GM19455 (cell line): ENCODE measurements at regions not wholly inside any gene's neighbourhood (a gene's known extent, or its start where the extent isn't known, plus 50 kb on each side); places are given as distances from the start of the nearest gene placed in this dataset.
"Not testable (repeated sequence)": the region's sequence is repeated elsewhere in the genome, so short reads cannot be mapped to it uniquely, and the experiment has no call there.

Experiments
- ATAC-seq: cut with Tn5 transposase; IDR thresholded peaks from one replicate; pipeline ENCODE4 v1.9.1; 2021; ENCODE audit not compliant: unreplicated experiment

DNA sequence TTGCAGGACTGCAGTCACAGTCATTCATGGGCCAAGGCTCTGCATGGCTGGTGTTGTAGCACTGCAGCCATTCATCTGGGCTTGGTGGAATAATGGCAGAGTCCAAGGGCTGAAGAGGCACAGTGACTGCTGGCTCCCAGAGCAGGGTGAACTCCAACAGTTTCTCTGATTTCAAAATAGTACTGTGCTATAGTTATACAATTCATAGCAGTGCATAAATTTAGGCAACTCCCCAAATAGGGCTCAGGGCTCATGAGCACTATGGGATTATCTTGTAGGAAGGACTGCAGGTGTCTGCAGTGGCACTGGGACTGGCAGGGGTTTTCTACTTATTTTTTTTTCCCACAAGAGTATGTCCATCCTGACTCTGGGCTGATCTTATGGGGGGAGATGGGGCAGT lies 642.5 kb upstream of the SGCD start:
- ATAC-seq = no peak

GRCh38 chr5:155686131-155686530 lies 640.8 kb upstream of the SGCD start:
- no peak for ATAC-seq

DNA sequence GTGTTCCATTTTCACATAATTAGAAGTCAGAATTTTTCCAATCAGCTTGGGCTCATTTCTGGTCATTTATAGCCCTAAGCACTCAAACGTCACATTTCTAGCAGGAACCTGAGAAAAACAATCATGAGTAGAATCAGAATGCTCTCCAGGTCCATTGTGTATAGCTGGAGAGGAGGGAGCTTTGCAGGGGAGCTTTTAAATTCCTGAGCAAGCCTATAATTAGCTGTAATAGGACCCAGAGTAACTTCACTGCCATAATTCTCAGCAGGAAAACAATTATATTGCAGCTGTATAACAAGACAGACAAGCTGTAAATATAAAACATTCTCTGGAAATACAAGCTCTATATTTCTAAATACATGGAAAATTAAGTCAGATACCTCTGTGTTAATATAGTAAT lies 637.6 kb upstream of the SGCD start:
- ATAC-seq = no peak

DNA sequence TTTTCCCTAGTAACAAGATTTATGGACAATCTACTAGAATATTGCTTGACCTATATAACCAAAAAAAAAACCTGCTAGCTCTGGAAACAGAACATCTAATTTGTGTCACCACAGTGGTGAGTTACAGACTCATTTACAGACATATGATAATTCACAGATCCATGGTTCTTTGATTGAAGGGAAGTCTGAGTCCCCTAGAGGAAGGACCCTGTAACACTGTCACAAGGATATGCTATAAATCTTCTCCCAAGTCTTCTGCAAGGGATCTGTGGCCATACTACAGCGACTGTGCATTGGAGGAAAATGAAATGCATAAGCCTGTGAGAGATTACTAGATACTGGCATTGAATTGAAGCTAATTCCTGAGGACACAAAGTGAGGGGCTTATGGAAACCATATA lies 630.6 kb upstream of the SGCD start:
- no peak for ATAC-seq

DNA sequence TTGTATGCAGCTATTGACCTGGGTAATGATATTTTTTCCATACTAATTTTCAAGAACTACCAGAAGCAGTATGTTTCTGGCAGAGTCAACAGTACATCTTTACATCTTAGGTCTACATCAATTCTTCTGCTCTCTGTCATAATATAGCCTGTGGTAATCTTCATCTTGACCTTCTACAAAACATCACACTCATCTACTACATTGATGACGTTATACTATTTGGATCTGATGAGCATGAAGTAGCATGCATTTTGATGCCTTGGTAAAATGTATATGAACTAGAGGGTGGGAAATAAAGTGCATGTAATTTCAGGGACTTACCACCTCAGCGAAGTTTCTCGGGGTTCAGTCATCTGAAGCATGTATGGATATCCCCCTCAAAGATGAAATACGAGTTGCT lies 629.7 kb upstream of the SGCD start:
- ATAC-seq = no peak

DNA sequence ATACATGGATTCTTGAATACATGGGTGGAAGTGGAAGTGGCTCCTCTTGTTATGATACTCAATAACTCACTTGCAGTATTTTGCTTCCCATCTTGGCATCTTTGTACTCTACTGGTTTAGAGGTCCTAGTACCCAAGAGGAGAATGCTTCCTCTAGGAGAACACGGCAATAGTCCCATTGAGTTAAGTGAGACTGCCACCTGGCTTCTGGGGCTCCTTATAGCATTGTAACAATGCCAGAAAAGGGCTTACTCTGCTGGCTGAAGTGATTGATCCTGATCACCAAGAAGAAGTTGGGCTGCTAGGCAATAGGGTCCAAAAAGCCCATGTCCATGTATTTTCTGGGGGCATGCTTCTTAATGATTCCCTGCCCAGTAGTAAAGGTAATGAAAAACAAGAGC lies 627.6 kb upstream of the SGCD start:
- ATAC-seq = no peak

DNA sequence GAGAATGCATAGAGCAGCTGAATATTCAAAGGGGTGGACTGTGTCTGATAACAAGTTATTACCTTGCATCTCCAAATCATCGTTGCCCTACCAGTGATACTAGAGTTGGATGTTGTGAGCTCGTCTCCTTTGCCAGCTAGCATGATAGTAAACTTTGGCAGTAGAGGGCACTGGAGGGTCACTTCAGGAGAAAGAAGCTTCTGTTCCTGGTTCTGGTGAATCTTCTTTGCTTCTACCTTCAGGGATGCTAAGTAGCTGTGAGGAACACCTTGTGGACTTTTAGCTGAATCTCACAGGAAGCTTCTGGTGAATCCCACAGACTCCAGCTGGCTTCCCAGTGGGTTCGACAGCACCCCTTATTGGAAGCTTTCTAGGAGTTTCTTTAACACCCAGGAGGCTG lies 626.6 kb upstream of the SGCD start:
- no peak for ATAC-seq

DNA sequence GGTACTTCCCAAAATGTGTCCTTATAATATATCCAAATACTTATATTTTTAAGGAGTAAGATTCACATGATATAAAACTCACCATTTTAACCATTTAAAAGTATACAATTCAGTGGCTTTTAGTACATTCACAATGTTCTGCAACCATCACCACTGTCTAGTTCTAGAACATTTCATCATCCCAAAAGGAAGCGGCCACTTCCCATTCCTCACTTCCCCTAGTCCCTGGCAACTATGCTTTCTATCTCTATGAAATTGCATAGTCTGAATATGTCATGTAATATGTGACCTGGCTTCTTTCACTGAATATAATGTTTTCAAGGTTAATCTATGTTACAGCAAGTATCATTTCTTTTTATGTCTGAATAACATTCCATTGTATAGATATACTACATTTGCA lies 615.1 kb upstream of the SGCD start:
- no peak for ATAC-seq

- ATAC-seq = not testable (repeated sequence)
These were observed 612.5 kb upstream of the SGCD start for GRCh38 chr5:155714435-155714834.

DNA sequence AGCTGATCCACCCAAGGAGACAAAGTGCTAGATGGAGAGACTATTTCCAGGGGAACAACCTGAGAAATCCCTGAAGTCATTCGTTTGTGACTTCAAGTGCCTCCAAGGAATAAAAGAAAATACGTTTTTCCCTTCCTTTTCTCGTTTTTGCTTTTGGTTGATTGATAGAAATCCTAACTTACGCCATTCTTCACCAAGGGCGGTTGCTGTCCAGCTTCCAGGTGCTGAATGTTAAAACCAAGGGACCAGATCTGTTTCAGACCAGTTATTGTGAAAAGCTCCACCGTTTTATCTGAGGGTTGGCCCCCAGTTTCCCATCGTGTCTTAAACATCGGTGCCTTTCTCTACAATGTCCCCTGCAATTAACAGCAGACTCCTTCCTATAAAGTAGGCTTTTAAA lies 600.7 kb upstream of the SGCD start:
- no peak for ATAC-seq

DNA sequence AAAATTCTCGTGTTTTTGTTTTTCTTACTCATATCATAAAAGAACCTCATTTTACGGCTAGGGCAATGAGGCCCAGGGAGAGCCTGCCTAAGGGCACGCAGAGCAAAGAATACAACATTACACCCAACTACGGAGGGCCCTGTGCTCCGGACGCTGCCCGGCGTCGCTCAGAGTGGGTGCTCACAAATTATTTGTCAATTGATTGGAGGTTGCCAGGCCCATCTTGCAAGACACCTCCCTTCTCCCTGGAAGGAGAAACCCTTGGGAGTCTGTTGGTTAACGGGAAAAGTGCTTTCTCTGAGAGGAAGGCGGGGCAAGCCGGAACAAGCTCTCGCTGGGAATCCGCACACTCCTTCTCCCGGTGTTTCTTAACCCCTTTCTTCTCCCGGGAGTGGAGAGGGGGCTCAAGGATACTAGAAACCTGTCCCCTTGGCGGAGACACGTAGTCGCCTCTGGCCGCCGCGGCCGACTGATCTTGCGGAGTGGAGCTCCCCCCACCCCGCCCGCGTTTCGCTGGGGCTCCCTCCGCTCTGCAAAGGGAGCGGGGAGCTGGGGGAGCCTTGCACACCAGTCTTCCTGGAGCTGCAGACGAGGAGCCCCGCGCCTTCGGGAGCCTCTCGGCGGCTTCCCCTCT lies 599.3 kb upstream of the SGCD start:
- no peak for ATAC-seq

GRCh38 chr5:155728146-155728856 lies 598.7 kb upstream of the SGCD start:
- ATAC-seq = no peak

DNA sequence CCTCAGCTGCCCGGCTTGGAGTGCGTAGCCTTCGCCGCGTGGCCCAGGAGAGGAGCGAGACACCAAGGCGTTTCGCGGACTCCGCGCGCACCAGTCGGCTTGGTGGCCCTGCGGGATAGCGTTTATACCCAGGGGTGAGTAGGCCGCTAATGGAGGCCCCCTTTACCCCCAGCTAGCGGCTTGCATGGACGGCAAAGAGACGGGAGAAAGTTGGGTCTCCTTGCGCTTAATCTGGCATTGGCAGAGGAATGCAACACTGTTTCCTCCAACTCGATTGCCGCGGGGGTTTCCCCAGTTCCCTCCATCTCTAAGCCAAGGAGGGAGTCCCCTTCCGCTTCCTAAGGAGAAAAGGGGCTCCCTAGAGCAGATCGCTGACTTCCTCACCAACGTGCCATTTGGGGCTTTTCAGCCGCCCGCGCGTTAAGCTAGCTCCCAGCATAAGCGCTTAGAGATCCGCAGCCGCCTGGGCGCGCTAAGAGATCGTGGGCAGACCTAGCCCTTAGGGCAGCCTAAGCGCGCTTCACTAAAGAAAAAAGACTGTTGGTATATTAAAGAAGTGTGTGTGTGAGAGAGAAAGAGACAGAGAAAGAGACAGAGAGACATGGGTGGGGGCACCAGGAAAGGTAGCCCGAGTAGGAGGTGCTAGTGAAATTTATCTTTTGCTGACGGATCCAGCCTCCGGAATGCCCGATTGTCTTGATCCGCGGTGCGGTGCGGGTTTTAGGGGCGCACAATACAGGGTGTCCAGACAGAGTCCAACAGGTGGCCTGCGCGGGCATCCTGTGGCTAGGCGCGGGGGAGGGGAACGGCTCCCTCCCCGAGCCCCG lies 597.9 kb upstream of the SGCD start:
- no peak for ATAC-seq

- no peak for ATAC-seq
These were observed 597.3 kb upstream of the SGCD start for GRCh38 chr5:155729684-155730059.

GRCh38 chr5:155732587-155733376 lies 594.2 kb upstream of the SGCD start:
- no peak for ATAC-seq

- ATAC-seq = no peak
These were observed 593.0 kb upstream of the SGCD start for GRCh38 chr5:155733935-155734334.

GRCh38 chr5:155735388-155735787 lies 591.6 kb upstream of the SGCD start:
- no peak for ATAC-seq

- ATAC-seq = no peak
These were observed 588.3 kb upstream of the SGCD start for GRCh38 chr5:155738616-155739015.

DNA sequence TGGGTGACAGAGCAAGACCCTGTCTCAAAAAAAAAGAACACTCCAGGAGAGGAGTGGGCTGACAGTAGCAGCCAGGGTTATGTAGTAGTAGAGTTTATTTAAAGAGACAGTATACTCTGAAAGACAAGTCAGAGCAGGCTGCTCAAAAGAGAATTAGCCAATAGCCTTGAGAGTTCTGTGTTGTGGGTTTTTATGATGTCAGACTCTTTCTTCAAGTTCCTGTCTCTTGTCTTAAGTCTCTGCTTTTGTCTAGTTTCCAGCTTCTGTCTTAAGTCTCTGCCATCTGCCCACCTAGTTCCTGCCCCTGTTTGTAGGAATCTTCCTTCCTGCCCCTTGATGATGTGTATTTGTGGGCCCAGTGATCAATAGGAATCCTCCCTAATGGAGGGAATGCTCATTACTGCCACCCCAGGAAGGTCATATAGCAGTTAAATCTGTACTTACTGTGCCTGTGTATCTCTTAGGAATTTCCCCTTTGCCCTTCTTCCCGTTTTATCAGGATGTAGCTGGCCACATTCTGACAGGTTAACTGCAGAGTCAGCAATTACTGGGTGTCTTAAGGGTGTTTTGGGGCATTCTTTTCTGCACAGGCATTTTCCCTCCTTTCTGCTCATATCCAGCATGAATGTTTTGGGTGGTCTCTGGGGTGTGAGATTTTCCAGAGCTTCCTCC lies 580.5 kb upstream of the SGCD start:
- ATAC-seq = no peak

DNA sequence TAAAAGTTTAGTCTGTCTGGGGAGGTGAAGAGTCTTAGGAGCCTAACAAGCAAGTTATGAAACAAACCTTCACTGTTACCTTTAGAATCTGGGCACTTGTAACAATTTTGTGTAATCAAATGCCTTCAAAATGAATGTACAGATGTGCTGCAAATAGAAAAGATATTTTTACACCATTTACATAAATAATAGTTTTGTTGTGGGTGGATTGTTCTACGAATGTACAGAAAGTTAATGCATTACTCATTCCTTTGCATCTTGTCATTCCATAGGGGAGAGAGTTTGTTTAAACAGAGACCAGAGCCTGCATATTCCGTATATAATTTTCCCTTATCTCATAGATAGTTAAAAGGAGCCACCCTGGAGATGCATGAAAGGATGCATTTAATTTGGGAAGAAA lies 576.9 kb upstream of the SGCD start:
- ATAC-seq = no peak

GRCh38 chr5:155750571-155750970 lies 576.4 kb upstream of the SGCD start:
- no peak for ATAC-seq
